ENCODE measurements at regions not wholly inside any gene's neighbourhood (a gene's known extent, or its start where the extent isn't known, plus 50 kb on each side); places are given as distances from the start of the nearest gene placed in this dataset.
"Not testable (repeated sequence)": the region's sequence is repeated elsewhere in the genome, so short reads cannot be mapped to it uniquely, and the experiment has no call there.

DNA sequence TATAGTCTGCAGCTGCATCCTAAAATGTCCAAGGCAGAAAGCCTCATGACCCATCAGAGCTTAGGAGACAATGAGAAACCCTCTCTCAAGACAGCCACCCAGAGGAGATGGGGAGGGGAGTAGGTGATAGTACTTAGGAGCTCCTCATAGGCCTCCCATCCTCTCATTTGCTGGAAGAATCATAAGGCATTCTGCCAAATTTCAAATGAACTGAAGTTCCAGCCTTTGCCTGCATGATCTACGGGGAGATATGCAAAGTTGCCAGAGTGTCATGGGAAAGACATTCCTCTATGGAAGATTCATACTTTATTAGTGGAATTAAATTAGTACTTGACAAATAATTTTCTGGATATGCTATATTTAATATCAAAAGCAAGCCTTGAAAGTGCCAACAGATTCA is 194.1 kb upstream of the GJE1 start:
- Histone ChIP-seq H3K4me1 (no peaks in the 10 kb centered on the region), H3K27me3 (ENCODE audit: low read depth) (peaks cover 9% of the 10 kb centered on the region), H3K36me3 (no peaks in the 10 kb centered on the region), H3K4me3 (no peak overlapping the region), H3K27ac (replicated peaks) (no peak overlapping the region), H3K9me3 (replicated peaks) (peaks cover 21% of the 10 kb centered on the region)
- no peak for DNase-seq
- intact Hi-C loops (cut with micrococcal nuclease) = no loop called here
- TF ChIP-seq, protein P1, sequence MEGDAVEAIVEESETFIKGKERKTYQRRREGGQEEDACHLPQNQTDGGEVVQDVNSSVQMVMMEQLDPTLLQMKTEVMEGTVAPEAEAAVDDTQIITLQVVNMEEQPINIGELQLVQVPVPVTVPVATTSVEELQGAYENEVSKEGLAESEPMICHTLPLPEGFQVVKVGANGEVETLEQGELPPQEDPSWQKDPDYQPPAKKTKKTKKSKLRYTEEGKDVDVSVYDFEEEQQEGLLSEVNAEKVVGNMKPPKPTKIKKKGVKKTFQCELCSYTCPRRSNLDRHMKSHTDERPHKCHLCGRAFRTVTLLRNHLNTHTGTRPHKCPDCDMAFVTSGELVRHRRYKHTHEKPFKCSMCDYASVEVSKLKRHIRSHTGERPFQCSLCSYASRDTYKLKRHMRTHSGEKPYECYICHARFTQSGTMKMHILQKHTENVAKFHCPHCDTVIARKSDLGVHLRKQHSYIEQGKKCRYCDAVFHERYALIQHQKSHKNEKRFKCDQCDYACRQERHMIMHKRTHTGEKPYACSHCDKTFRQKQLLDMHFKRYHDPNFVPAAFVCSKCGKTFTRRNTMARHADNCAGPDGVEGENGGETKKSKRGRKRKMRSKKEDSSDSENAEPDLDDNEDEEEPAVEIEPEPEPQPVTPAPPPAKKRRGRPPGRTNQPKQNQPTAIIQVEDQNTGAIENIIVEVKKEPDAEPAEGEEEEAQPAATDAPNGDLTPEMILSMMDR (IDR thresholded peaks at IDR 0.05; ENCODE audit: borderline replicate concordance) = no peak

DNA sequence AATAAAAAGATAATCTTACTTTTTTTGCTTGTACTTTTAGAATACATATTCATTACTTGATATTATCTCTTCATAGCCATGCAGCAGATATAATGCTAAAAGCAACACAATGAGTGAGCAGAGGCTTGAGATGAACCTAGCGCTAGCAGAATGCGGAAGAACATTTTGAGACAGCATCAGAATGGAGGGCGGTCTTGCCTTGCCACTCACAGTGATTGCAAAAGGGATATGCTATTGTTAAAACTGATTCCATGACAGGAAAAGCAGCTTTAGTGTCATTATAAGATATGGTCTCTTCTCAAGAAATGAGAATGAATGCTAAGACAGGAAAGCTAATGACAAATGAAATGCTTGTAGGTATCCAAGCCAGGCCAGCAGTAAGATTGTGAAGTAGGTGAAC is 200.0 kb upstream of the GJE1 start:
- intact Hi-C loops (cut with micrococcal nuclease) = no loop called here
- no peak for DNase-seq
- TF ChIP-seq, protein P1 (IDR thresholded peaks at IDR 0.05; ENCODE audit: borderline replicate concordance) = no peak
- H3K4me1 ChIP-seq = no peaks in the 10 kb centered on the region
- H3K4me3 ChIP-seq = no peak overlapping the region
- no peak overlapping the region for H3K27ac ChIP-seq (replicated peaks)
- no peaks in the 10 kb centered on the region for H3K36me3 ChIP-seq
- H3K27me3 ChIP-seq (ENCODE audit: low read depth) = peaks cover 9% of the 10 kb centered on the region
- H3K9me3 ChIP-seq (replicated peaks) = no peaks in the 10 kb centered on the region

DNA sequence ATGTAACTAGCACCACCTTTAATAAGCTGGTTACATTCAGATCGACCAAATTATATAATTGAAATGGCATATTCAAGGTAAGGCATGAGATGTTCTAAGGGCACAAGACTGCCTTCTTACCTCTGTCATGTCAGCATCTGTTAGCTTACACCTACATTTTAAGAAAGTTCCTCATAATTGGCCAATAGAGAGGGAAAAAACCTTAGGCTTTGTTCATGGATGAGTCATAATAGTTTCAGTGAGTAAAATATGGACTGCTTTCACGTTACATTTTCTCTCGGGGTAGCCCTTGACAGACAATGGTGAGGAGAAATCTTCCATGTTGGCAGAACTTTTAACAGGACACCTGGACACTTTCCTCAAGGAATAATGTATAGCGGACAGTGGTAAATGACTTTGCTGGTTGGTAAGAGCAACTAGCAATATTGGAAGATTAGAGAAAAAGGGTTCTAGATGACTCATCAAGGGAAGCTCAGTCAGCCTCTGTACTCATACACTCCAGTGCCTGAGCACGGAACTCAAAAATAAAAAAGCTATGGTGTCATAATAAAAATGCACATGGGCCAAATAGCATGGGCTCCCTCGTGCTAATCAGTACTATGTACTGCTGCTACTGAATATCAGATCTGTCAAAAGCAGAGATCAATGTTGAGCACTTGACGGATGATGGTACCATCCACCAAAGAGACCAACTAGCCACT is 206.4 kb upstream of the GJE1 start:
- H3K4me1 ChIP-seq; H3K27me3 ChIP-seq (ENCODE audit: low read depth); H3K4me3 ChIP-seq; DNase-seq; H3K27ac ChIP-seq (replicated peaks); H3K9me3 ChIP-seq (replicated peaks); H3K36me3 ChIP-seq; intact Hi-C loops (cut with micrococcal nuclease): not testable (repeated sequence)

- intact Hi-C loops (cut with micrococcal nuclease) = no loop called here
- TF ChIP-seq, protein P1 (IDR thresholded peaks at IDR 0.05; ENCODE audit: borderline replicate concordance) = no peak
Observed at GRCh38 chr6:141925001-141925400, 207.7 kb upstream of the GJE1 start.

DNA sequence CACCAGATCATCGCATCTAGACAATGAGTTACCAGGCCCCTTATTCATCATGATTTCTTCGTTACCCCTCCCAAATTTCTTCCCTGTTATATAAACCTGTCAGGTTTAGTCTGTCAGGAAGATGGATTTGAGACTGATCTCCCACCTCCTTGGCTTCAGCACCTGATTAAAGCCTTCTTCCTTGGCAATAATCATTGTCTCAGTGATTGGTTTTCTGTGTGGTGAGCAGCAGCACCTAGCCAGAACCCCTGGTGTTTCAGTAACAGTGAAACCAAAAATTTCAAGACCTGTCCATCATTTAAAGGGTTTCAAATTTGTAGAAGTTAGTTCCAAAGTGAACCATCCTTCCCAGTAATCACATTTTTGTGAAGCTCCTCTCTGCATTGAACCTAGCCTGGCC is 209.8 kb upstream of the GJE1 start:
- TF ChIP-seq, protein P1 (IDR thresholded peaks at IDR 0.05; ENCODE audit: borderline replicate concordance) = no peak
- Histone ChIP-seq H3K27me3 (ENCODE audit: low read depth) (no peaks in the 10 kb centered on the region), H3K9me3 (replicated peaks) (no peaks in the 10 kb centered on the region), H3K36me3 (no peaks in the 10 kb centered on the region), H3K4me3 (no peak overlapping the region), H3K4me1 (no peaks in the 10 kb centered on the region), H3K27ac (replicated peaks) (no peak overlapping the region)
- intact Hi-C loops (cut with micrococcal nuclease) = no loop called here
- DNase-seq = no peak

More at GRCh38 chr6:141925001-141925400, 207.7 kb upstream of the GJE1 start:
- H3K9me3 ChIP-seq (replicated peaks) = no peaks in the 10 kb centered on the region
- no peaks in the 10 kb centered on the region for H3K36me3 ChIP-seq
- DNase-seq = no peak
- H3K27me3 ChIP-seq (ENCODE audit: low read depth) = no peaks in the 10 kb centered on the region
- no peaks in the 10 kb centered on the region for H3K4me1 ChIP-seq
- no peak overlapping the region for H3K4me3 ChIP-seq
- no peak overlapping the region for H3K27ac ChIP-seq (replicated peaks)

- H3K27me3 ChIP-seq (ENCODE audit: low read depth); H3K4me3 ChIP-seq; H3K9me3 ChIP-seq (replicated peaks); intact Hi-C loops (cut with micrococcal nuclease); H3K4me1 ChIP-seq; H3K27ac ChIP-seq (replicated peaks); H3K36me3 ChIP-seq; DNase-seq: not testable (repeated sequence)
Observed at GRCh38 chr6:141916682-141917505, 215.8 kb upstream of the GJE1 start.
